Stromal cell of bone marrow (primary cell): ENCODE measurements at regions not wholly inside any gene's neighbourhood (a gene's known extent, or its start where the extent isn't known, plus 50 kb on each side); places are given as distances from the start of the nearest gene placed in this dataset.

Experiments
- DNase-seq: peaks from one replicate; pipeline ENCODE4 v3.0.0-alpha.2; 2012; ENCODE audit warnings: low read depth

DNA sequence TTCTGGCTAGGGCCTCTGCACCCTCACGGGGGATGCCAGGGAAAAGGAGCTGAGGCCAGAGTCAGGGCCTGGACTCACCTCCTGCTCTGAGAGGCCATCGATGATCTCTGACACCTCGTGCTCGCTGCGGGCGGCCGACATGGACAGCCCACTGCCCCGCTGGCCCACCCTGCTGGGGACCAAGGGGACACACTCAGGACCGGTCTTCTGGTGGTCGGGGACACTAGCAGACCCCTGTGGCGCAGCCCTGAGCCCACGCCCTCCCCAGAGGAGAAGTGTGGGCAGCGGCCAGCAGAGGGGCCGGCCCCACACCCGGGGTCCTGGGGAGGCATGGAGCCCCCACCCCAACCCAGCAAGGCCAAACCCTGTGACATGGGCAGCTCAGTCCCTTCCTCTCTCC is 134.6 kb downstream of the RFLNA start:
- no peak for DNase-seq

- DNase-seq, result no peak
Measured at GRCh38 chr12:124428792-124429281, 133.9 kb downstream of the RFLNA start.

DNA sequence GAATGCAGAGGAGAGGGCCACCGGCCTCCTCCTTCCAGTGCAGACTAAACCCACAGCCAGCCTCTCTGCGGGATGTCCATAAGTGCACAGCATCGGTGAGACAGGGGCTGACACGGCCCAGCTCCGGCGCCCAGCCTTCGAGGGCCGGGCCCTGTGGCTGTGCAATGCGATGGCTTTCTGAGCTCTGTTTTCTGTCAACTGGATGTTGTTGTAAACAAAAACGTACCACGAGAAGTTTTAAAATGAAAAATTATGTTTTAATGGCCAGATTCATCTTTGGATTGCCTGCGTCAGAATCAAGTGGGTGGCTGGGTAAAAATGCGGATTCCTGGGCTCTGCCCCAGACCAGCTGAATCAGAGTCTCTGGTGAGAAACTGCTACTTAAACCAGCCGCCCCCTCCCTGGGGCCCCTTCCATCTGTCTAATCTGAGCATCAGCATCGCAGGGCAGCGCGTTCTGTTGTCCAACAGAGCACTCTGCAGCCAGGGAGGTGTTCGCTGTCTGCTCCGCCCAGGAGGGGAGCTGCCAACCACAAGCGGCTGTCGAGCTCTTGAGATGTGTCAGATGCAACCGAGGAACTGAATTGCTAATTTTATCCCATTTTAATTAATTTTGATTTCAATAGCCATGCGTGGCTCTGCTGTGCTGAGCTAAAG is 133.4 kb downstream of the RFLNA start:
- peak; percentile 54 for DNase-seq

DNA sequence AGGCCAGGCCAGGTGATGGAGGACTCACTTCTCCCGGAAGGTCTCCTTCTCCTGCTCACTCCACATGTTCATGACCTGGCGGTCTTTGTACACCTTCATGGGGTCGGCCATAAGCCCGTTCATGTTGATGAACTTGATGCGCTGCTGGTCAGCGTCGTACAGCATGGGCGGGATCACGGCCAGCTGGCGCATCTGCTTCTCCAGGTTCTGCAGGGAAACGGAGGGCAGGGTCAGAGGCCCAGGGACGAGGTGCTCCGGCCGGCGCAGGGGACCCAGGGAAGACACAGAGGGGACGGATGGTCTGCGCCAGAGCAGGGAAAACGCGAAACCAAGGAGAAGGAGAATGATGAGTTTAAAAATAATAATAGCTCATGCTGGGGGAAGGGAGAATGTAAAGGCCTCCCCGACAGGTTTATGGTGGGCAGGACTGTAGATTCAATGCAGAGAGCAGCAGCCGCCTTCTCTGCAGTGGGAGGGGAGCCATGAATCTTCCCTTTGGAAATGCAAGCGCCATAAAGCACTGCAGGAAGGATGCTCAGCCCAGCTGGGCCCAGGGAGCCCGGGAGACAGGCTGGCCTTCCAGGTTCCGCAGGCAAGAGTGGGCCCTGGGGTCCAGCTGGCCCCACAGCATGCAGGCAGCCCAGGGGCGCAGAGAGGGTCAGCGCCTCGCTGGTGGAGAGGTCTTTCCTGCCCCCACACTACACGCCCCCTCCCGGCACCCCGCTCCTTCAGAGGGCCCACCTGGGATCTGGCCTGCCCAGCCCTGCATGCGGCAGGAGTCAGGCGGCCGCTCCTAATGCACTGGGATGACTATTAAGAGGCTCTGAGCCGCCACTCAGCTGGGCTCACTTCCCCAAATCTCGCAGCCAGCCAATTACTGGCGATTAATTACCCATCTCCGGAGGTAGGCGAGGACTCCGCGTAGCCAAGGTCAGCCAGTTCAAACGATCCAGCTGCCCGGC is 132.0 kb downstream of the RFLNA start:
- DNase-seq, result no peak

- DNase-seq, result no peak
Measured at GRCh38 chr12:124425667-124426066, 130.8 kb downstream of the RFLNA start.

GRCh38 chr12:124424516-124424905 is 129.6 kb downstream of the RFLNA start:
- DNase-seq, result no peak

DNA sequence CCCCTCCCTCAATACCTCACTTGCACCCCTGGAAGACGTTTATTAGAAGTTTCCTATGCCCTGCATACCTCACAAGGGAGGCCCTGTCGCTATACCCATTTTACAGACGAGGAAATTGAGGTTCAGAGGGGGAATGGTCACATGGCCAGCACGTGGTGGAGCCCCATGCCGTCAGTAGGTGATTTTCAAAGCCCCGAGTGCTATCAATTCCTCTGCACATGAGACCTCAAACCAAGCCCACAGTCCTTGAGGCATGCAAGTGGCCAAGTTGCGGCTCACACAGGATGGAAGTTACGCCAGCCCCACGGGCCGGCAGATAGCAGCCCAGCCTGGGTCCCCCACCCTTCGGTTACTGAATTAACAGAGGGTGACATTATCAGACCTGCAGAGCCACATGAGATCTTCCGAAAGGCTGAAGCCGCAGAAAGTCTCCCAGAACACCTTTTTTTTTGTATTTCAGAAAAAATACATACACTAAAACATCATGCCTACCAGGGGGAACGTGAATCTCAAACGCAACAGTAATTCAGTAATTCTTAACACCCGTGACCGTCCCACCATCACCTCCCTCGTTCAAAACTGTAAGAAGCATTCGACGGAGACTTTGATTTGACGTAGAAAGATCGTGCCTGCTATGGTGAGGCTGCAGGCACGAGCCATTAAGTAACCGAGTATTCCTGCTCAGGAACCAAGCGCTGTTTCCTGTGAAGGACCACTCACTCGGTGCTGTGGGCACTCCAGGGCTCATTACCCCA is 129.0 kb downstream of the RFLNA start:
- DNase-seq, result no peak

DNA sequence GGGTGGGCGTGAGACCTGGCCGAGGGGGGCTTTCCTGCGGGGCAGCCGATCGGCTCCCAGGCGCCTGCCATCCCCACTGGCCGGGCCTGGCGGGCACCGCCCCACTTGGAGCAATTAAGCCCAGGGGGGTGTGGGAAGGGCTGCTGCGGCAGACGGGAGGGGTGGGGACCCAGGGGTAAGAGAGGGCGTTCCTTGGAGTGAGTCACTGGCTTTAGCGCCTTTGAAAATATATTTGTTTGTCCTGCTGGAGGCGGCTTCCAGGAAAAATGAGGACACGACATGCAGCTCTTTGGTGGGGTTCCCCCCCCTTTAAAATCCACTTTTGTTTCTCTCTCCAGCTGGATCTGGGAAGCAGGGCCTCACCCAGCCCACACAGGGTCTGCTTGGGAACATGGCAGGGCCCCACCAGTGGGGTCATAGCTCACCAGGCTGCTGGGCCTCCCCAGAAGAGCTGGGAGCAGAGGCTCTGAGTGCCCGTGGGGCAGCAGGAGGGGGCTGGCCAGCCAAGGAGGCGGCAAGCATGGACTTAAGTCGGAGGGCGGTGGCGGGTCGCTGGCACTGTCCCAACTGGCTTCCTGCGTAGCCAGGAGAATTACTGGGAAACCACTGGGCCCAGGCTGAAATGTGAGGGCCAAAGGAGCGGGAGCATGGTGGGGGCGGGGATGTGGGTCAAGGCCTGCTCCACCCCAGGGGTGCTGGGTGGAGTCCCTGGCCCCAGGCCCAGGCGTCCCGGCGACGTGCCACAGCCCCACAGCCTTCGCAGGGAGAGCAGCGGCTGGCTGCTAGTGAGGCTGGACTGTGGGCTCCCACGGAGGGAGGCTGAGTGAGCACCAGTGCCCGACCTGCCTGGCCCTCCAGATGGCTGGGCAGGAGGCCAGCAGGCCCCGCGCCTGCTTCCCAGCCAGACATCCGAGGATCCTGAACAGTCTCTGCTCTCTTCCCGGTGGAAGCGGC is 128.0 kb downstream of the RFLNA start:
- DNase-seq, result peak; percentile 87

DNA sequence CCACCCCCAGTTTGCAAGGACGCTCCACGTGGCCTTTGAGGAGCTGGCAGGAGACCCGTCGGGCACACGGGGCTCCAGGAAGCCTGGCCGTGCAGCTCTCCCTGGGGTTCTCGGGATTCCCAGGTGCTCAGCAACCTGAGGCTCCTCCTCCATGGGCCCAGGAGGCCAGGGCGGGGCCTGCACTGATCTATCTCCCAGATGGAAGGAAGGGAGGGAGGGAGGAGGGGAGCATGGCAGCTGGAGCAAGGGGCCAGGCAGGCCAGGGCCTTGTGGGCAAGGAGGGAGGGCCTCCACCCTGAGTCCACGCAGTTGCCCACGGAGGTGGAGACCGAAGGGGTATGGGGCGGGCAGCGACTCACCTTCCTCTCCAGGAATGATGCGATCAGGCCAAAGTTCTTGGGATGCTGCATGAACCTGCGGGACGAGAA is 127.3 kb downstream of the RFLNA start:
- DNase-seq, result no peak

- no peak for DNase-seq
Measured at GRCh38 chr12:124420996-124421674, 126.2 kb downstream of the RFLNA start.

GRCh38 chr12:124420041-124420995 is 125.4 kb downstream of the RFLNA start:
- DNase-seq, result no peak

- DNase-seq, result no peak
Measured at GRCh38 chr12:124419292-124420040, 124.6 kb downstream of the RFLNA start.

GRCh38 chr12:124418791-124419190 is 123.9 kb downstream of the RFLNA start:
- DNase-seq, result no peak

DNA sequence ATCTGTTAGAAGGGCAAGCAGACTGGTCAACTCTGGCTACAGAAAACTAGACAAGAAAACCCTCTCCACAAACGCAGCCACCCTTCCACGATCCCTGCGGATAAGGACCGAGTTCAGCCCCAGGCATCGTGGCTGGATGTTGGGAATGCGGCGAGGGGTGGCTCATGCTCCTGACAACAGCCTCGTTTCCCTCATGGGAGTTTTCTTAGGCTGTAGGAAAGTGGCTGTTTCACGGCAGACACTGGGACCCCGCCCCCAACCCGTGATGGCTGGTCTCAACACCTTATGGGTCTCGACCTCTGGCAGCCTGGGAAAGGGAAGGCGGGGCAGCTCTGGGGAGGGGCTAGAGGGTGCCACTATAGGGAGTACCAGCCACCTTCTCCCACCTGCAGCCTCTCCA is 123.3 kb downstream of the RFLNA start:
- no peak for DNase-seq

DNA sequence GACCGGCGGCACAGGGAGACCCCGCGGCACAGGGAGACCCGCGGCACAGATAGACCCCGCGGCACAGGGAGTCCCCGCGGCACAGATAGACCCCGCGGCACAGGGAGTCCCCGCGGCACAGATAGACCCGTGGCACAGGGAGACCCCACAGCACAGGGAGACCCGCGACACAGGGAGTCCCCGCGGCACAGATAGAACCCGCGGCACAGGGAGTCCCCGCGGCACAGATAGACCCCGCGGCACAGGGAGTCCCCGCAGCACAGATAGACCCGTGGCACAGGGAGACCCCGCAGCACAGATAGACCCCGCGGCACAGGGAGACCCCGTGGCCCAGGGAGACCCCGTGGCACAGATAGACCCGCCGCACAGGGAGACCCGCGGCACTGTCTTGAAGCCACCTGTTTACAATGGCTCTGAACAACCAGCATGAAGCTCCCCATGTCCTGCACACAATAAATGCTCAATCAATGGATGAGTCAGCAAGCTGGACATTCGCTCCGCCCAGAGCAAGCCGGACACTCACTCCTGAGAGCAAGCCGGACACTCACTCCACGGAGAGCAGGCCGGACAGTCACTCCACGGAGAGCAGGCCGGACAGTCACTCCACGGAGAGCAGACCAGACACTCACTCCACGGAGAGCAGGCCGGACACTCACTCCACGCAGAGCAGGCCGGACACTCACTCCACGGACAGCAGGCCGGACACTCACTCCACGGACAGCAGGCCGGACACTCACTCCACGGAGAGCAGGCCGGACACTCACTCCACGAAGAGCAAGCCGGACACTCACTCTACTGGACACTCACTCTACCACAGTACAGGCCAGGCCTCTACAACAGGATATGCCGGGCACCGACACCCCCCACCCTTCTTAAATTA is 121.9 kb downstream of the RFLNA start:
- DNase-seq, result no peak

GRCh38 chr12:124415064-124415463 is 120.2 kb downstream of the RFLNA start:
- DNase-seq, result no peak

- no peak for DNase-seq
Measured at GRCh38 chr12:124413915-124414314, 119.0 kb downstream of the RFLNA start.

DNA sequence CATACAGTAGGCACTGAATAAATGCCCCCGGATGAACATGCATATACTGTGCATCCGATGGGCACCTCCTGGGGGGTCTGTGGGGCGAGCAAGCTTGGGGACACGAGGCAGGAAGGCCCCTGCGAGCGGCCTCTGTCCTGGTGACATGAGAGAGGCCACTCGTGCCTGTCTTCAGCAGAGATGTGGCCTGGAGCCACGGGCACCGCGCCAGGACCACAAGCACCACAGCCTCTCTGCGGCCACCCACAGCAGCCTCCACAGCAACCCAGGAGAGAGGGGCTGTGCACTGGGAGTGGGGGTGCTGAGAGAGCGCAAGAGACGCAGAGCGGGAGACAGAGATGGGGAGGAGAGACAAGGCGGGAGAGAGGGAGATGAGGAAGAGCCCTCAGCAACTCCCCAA is 118.5 kb downstream of the RFLNA start:
- no peak for DNase-seq
